GM12873 (cell line): ENCODE measurements at regions not wholly inside any gene's neighbourhood (a gene's known extent, or its start where the extent isn't known, plus 50 kb on each side); places are given as distances from the start of the nearest gene placed in this dataset.

Experiments used
- CTCF ChIP-seq: IDR thresholded peaks from 2 replicates; pipeline ENCODE4 v1.5.1; 2012; ENCODE audit warnings: low read depth, mild to moderate bottlenecking, moderate library complexity, low read length, control low read depth; ENCODE audit not compliant: insufficient read depth; ENCODE audit errors: missing control alignments

DNA sequence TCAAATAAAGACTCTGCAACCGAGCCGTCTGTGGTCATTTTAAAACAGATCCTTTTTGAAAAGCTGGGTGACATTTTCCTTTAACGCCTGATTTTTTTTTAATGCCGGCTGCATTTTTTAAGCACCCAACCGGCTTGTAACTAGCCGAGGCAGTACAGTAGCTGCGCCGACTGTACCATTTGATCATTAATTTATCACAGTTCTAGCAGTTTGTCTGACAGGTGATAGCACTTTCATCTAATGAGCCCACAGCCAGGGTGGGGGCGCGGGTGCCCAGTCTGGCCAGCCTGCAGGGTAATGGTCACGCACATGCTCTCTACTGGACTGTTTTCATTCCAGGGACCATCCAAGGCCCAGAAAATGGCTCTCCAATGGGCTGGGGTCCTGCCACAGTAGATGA, 68.8 kb downstream of the IRX5 start:
- no peak for TF ChIP-seq CTCF

- no peak for TF ChIP-seq CTCF
Measured at GRCh38 chr16:55000595-55000994, 69.9 kb downstream of the IRX5 start.

GRCh38 chr16:55001931-55002330, 71.3 kb downstream of the IRX5 start:
- TF ChIP-seq CTCF = no peak

- TF ChIP-seq CTCF = no peak
Measured at GRCh38 chr16:55002419-55002818, 71.8 kb downstream of the IRX5 start.

DNA sequence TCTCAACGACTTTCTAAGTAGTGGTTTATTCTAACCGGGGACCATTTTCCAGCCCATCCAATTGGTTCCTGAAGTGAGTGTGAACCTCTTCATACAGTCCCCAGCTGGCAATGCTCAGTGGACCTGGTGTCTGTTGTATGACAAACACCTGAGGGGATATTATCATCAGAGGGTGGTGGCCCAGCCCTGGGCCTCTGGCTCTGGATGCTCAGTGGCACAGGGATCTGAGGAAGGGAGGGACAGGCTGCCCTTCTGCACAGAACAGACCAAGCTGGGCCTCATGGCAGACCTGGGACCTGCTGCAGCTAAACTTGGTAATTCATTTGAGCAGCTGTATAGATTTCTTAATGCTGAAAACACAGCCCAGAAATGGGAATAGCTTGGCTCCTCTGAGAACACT, 72.6 kb downstream of the IRX5 start:
- TF ChIP-seq CTCF = no peak

DNA sequence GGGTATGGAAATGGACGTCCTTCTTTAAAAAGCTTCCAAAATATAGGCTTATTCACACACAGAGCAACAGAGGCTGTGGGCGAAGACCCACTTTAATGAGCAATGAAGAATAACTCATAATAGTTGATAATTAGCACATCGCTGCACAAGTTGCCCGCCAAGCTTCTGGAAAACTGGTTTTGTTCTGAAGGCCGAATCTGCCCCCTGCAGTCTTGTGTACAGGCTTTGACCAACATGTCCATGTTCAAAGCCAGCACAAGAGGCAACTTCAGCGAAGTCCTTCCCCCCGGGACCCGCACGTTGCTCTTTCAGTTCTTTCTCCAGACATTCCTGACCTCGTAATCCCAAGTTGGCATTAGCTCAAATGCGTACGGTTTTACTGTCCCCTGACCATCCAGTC, 73.3 kb downstream of the IRX5 start:
- no peak for TF ChIP-seq CTCF

- TF ChIP-seq CTCF = no peak
Measured at GRCh38 chr16:55007504-55007903, 76.8 kb downstream of the IRX5 start.
